HepG2 (cell line): ENCODE measurements at regions not wholly inside any gene's neighbourhood (a gene's known extent, or its start where the extent isn't known, plus 50 kb on each side); places are given as distances from the start of the nearest gene placed in this dataset.

ENCODE experiments used
- ELF4 ChIP-seq: sonication (generic); formaldehyde crosslinking; IDR thresholded peaks from 2 replicates; pipeline ENCODE4 v1.5.0; 2020; ENCODE audit warnings: missing genetic modification reagents, mild to moderate bottlenecking, moderate library complexity, borderline replicate concordance
- MYNN ChIP-seq: sonication (generic); formaldehyde crosslinking; IDR thresholded peaks from 2 replicates; pipeline ENCODE4 v1.4.0; 2020; ENCODE audit warnings: mild to moderate bottlenecking, low read depth, missing genetic modification reagents
- MZF1 ChIP-seq: sonication (generic); formaldehyde crosslinking; IDR thresholded peaks from 2 replicates; pipeline ENCODE4 v1.8.1; 2023; ENCODE audit warnings: mild to moderate bottlenecking, missing genetic modification reagents, borderline replicate concordance
- TCF12 ChIP-seq, 2 experiments: fragments of 450-650 bp in 1 of 2; sonication (generic) in 1 of 2; formaldehyde crosslinking in 1 of 2; IDR thresholded peaks; 2 replicates each; pipeline versions ENCODE4 v1.6.1 to v1.8.0; 2017 to 2022; ENCODE audit warnings: antibody characterized with exemption in 1 of 2, mild to moderate bottlenecking in 1 of 2, missing genetic modification reagents in 1 of 2, moderate library complexity in 1 of 2
- ZBTB1 ChIP-seq: sonication (generic); formaldehyde crosslinking; IDR thresholded peaks from 2 replicates; pipeline ENCODE4 v1.4.0; 2020; ENCODE audit warnings: missing genetic modification reagents, borderline replicate concordance

DNA sequence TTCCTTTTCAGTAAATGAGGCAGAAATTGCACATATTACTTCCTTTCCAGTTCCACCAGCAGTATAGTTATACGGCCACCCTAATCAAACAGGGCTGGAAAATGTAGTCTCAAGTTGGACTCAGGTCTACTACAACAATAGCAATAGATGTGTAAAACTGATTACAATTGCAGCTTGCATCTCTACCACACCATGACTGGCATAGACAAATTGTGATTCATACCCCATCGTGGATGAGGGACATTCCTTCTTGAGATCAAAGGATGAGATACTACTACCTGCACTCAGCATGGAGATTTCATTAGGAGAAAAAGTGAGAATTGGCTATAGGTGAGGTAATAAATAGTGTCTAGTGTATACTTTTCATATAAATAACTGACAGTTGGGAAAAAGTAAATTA is 1220.8 kb downstream of the TYW1 start:
- TF ChIP-seq TCF12 (IDR thresholded peaks at IDR 0.05) = no peak
- TF ChIP-seq TCF12 (CRISPR knock-in tag; IDR thresholded peaks at IDR 0.05) = no peak
- no peak for TF ChIP-seq MYNN (CRISPR knock-in tag)
- TF ChIP-seq ZBTB1 (CRISPR knock-in tag) = no peak
- no peak for TF ChIP-seq MZF1 (CRISPR knock-in tag)
- TF ChIP-seq ELF4 (CRISPR knock-in tag) = no peak
